M059J (cell line): ENCODE measurements at regions not wholly inside any gene's neighbourhood (a gene's known extent, or its start where the extent isn't known, plus 50 kb on each side); places are given as distances from the start of the nearest gene placed in this dataset.
"Not testable (repeated sequence)": the region's sequence is repeated elsewhere in the genome, so short reads cannot be mapped to it uniquely, and the experiment has no call there.

ENCODE experiments used
- DNase-seq: peaks from one replicate; pipeline ENCODE4 v3.0.0-alpha.2; 2012; ENCODE audit warnings: low read depth

DNA sequence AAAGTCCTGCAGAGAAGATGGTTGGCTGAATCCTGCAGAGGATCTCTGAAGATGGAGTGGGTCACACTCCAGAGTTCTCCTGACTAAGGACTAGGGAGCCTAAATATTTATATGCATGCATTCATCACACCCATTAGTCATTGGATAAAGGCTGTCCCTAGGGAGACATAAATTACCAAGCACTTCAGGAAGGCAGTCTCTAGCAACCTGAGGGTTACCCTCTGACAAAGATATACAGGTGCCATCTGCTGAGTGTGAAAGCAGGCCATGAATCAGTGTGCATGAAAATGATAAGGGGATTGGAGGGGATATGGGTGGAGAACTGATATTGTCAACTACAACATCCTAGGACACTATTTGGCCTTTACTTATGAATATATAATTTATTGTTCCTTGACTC, 294.8 kb upstream of the DDX18 start:
- DNase-seq, result no peak

DNA sequence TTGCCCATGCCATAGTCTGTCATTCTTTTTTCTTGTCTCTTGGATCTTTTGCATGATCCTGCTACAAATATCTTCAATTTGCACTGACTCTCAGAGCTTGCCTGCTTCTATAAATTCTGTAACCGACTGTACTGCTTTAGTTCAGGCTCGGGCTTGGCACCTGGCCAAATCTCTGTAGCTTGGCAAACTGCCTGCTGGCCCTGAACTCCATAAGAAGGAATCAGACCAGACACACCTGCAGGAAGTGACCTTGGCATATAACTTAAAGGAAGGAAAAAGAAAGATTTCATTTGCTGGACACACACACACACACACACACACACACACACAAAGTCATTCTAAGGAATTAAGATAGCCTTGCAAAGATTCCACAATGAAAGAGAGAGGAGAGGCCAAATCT, 291.2 kb upstream of the DDX18 start:
- no peak for DNase-seq

- DNase-seq, result no peak
Observed at GRCh38 chr2:117523711-117524238, 290.7 kb upstream of the DDX18 start.

GRCh38 chr2:117536139-117536538, 278.4 kb upstream of the DDX18 start:
- DNase-seq, result no peak

DNA sequence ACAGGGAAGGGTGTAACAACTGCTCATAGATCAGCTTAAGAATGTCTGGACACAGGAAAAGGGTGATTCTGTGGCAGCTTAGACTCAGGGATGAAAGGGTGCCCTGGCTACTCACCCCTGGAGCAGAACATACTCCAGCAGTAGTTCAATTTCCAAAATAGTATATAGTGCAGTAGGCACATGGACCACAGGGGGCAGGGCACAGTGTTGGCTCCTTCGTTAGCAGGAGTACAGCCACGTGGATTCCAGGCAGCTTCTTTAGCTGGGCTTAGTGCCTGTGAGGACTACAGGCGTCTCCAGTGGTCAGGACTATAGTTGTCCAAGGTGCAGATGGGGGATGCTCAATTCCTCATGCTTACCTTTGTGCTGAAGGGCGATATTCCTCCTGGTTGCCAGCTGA, 277.5 kb upstream of the DDX18 start:
- no peak for DNase-seq

DNA sequence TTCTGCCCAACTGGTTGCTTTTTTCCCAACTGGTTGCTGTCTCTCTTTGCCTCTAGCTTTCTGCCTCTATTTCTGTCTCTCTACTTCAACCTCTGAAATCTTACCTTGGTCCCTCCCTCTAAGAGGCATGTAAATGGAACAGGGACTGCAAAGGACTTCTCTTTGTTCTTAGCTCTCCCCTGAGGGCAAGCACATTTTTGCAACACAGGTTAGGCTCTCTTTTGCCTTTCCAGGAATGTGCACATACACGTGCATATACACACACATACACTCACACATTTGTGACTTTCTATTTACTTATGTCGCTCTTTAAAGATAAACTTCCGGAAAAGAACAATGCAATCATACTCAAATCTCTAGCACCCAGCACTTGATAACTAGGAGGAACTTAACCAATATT, 262.6 kb upstream of the DDX18 start:
- DNase-seq, result no peak

DNA sequence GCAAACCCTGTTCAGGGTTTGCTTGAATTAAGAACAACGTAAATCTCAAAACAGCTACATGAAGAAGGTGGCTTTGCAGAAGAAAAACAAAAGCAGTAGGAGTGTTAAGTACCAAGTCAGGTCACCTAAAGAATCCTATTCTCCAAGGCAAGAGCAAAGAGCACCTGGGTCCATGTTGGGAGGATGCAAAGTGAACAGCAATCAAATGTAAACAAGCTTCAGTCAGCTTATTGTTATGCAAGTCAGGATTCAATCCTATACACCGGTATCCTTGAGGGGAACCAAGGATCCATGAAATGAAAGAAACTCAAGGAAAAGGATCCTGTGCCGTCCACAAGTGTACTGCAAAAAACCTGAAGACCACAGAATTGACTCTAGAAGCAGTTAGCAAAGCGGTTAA, 261.0 kb upstream of the DDX18 start:
- no peak for DNase-seq

GRCh38 chr2:117555965-117556364, 258.5 kb upstream of the DDX18 start:
- DNase-seq, result no peak

DNA sequence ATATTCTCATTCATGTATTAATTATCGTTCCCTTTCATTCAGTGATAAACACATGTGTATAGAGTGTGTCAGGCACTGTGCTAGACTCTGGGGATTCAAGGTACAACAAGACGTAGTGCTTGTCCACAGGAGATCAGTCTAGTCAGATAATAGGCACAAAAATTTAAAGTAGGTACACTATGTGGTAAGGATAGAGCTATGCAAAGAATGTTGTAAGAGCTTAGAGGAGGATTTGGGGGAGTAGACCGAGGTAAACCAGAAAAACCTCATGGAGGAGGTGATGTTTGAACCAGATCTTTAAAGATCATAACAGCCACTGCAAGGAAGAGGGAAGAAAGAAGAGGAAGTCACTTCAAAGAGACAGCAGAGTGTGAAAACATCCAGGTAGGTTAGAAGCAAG, 256.9 kb upstream of the DDX18 start:
- no peak for DNase-seq

DNA sequence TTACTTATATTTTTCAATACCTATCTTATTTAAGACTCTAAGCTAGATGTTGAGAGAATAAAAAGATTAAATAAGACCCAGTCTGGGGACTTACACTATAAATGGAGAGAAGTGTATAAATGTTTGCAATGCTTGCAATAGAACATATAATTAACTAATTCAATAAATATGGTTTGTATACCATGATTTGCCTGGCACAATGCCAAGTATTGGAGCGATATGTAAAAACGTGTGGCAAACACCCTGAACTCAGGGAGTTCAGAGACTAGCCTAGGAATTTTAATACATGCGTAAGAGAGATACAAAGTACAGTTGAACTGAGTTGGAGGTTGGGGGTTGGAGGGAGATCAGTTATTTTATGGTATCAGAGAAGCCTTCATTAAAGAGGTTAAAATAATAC, 251.8 kb upstream of the DDX18 start:
- no peak for DNase-seq

DNA sequence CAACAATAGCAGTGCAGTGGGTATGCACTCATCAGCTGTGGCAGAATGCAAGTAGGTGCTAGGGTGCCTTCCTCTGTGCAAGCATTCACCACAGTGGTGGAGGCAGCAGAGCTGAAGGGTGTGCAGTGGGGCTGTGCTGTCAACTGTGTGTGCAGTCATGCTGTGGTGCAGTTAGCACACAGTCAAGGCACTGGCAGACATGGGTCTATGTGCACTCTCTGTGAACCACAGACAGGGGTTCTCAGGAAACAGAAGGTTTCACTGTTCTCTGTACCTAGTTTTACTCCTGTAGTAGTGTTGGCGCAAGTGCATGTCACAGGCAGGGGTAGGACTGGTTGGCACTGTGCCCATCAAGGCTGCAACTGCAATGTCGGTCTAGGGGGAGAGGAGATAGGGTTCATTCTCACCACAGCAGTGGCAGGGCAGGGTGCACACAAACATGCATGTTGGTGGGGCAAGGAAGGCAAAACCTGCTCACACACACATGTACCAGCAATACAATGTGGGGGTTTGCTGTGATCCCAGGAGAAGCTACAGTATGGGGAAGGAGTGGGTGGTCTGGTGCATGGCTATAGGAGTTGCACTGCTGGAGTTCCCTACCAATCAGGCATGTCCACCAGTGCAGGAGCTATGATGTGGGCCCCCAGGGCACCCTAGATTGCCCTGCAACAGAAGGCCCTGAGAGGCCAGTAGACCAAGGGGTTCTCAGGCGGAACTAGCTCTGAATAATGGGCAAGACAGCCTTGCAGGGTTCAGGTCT, 242.7 kb upstream of the DDX18 start:
- DNase-seq, result no peak

- no peak for DNase-seq
Observed at GRCh38 chr2:117587310-117587709, 227.2 kb upstream of the DDX18 start.

GRCh38 chr2:117603060-117603459, 211.4 kb upstream of the DDX18 start:
- DNase-seq, result no peak

GRCh38 chr2:117603567-117603966, 210.9 kb upstream of the DDX18 start:
- DNase-seq, result no peak

DNA sequence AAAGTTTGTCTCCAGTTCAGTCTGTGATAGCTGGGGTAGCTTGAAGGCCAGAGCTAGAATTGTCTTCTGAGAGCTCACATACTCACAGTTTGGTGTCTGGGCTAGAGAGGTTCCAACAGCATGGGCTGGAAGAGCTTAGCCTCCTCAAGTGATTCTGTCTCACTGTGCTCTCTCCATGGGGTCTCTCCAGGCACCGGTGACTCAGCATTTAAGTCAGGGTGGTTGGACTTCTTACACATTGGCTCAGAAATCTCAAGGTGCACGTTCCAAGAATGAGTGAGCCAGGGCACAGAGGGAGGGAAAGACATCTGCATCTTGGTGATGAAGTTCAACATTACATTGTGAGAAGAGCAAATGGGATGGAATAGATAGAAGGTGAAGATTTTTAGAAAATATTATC, 207.3 kb upstream of the DDX18 start:
- DNase-seq, result no peak

DNA sequence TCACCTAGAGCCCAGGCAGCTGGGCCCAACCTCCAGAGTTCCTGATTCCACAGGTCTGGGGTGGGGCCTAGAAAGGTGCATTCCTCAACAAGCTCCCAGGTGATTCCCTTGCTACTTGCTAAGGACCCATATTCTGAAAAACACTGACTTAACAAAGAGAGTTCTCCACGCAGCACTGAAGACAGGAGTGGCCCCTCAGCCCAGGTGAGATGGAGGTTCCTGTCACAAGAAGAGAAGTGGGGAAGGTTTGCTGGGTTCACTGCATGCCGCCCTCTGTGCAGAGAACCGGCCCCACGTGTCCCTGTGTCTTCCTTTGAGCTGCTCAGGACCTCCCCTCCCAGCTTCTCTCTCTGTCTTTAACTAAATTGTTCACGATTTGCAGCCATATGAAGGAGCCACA, 201.4 kb upstream of the DDX18 start:
- DNase-seq, result no peak

- no peak for DNase-seq
Observed at GRCh38 chr2:117614296-117614695, 200.2 kb upstream of the DDX18 start.

- DNase-seq, result no peak
Observed at GRCh38 chr2:117614823-117615534, 199.5 kb upstream of the DDX18 start.

DNA sequence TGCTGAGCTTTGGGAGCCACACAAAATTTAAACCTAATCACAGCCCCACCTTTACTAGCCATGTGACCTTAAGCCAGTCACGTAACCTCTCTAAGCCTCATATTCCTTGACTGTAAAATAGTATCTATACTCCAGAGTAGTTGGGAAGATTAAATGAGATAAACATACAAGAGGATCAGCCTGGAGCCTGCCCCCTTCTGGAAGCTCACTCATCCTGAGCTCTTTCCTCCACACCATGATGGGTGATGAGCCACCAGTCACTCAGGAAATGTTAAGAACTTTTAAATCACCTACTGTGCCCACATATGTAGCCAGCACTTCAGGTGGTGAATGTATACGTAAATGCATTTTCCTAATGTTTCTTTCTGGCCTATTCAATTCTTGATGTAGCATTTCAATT, 195.9 kb upstream of the DDX18 start:
- DNase-seq, result no peak

- no peak for DNase-seq
Observed at GRCh38 chr2:117621326-117621725, 193.2 kb upstream of the DDX18 start.

GRCh38 chr2:117623175-117623574, 191.3 kb upstream of the DDX18 start:
- DNase-seq, result not testable (repeated sequence)

- DNase-seq, result no peak
Observed at GRCh38 chr2:117631152-117631945, 183.1 kb upstream of the DDX18 start.

DNA sequence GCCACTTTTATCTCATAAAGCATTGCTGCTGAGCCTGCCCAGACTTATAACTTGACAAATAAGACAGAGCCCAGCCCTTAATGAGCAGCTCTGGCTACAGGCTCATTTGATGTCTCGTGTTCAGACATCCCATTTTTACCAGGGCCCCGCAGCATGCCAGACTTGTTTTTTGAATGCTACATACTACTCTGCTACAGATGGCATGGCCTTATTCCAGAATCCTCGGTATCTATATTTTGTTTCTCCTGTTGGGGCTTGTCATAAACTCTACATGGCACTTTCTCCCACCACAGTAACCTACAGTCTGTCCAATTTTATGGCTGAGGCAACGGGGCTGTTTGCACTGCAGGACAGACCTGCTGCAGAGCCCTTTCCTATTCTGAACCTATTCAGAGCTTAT, 179.0 kb upstream of the DDX18 start:
- no peak for DNase-seq
